Peyer's patch (tissue), 4 donors: ENCODE measurements at regions not wholly inside any gene's neighbourhood (a gene's known extent, or its start where the extent isn't known, plus 50 kb on each side); places are given as distances from the start of the nearest gene placed in this dataset.

Experiments
- DNase-seq, 3 donors: peaks; one replicate each; pipeline ENCODE4 v3.0.0-alpha.2; 2017 to 2019
- H3K27ac ChIP-seq, 4 donors: fragments of 200-600 bp; sonication (generic); one replicate each; pipeline ENCODE4 v1.5.1; 2016 to 2019
- H3K27me3 ChIP-seq, 2 donors: fragments of 200-600 bp; sonication (generic); one replicate each; pipeline ENCODE4 v1.5.1; 2019
- H3K36me3 ChIP-seq, 3 donors: fragments of 200-600 bp; sonication (generic); one replicate each; pipeline ENCODE4 v1.5.1; 2016 to 2019
- H3K4me1 ChIP-seq, 4 donors: fragments of 200-600 bp; sonication (generic); one replicate each; pipeline ENCODE4 v1.5.1; 2016 to 2019
- H3K4me3 ChIP-seq, 4 donors: fragments of 200-600 bp; sonication (generic); 1 replicate in 3 of 4; 2 replicates in 1 of 4; pipeline ENCODE4 v1.5.1; 2016 to 2019; ENCODE audit warnings: mild to moderate bottlenecking in 1 of 4
- H3K9me3 ChIP-seq, 4 donors: fragments of 200-600 bp; sonication (generic); one replicate each; pipeline ENCODE4 v1.5.1; 2016 to 2019; ENCODE audit warnings: mild to moderate bottlenecking in 1 of 4
- CTCF ChIP-seq, 6 experiments: fragments of 450-650 bp in 4 of 6; fragments of 200-600 bp in 2 of 6; sonication (generic) in 1 of 6; IDR thresholded peaks; one replicate each; pipeline ENCODE4 v1.5.1; 2017 to 2019; ENCODE audit warnings: antibody characterized with exemption in 6 of 6, mild to moderate bottlenecking in 3 of 6, moderate library complexity in 1 of 6
- POLR2A ChIP-seq, 2 donors: fragments of 450-650 bp; IDR thresholded peaks; one replicate each; pipeline ENCODE4 v1.5.1; 2017; ENCODE audit warnings: antibody characterized with exemption in 2 of 2, mild to moderate bottlenecking in 2 of 2, moderate library complexity in 2 of 2

GRCh38 chr2:16019060-16019480 is 78.7 kb downstream of the MYCN start:
- H3K4me3 ChIP-seq, result no peak overlapping the region
- H3K4me1 ChIP-seq, result no peaks in the 10 kb centered on the region
- no peak for TF ChIP-seq CTCF (IDR thresholded peaks at IDR 0.05)
- no peak for TF ChIP-seq POLR2A (IDR thresholded peaks at IDR 0.05)
- no peaks in the 10 kb centered on the region for H3K27me3 ChIP-seq
- no peaks in the 10 kb centered on the region for H3K36me3 ChIP-seq
- no peak for DNase-seq
- H3K27ac ChIP-seq, result no peak overlapping the region
- H3K9me3 ChIP-seq, result no peaks in the 10 kb centered on the region

GRCh38 chr2:16018277-16019059 is 78.1 kb downstream of the MYCN start:
- H3K27me3 ChIP-seq, result no peaks in the 10 kb centered on the region
- no peaks in the 10 kb centered on the region for H3K4me1 ChIP-seq
- H3K9me3 ChIP-seq, result no peaks in the 10 kb centered on the region
- H3K27ac ChIP-seq, result no peak overlapping the region
- no peak for DNase-seq
- H3K36me3 ChIP-seq, result no peaks in the 10 kb centered on the region
- no peak overlapping the region for H3K4me3 ChIP-seq
- no peak for TF ChIP-seq POLR2A (IDR thresholded peaks at IDR 0.05)
- no peak for TF ChIP-seq CTCF (IDR thresholded peaks at IDR 0.05)

- Histone ChIP-seq H3K9me3 (no peaks in the 10 kb centered on the region), H3K27ac (no peak overlapping the region), H3K4me3 (no peak overlapping the region), H3K4me1 (peaks cover 0 to 5% (median 0%) of the 10 kb centered on the region in 4 donors), H3K27me3 (no peaks in the 10 kb centered on the region), H3K36me3 (no peaks in the 10 kb centered on the region)
- DNase-seq, result no peak
- no peak for TF ChIP-seq POLR2A (IDR thresholded peaks at IDR 0.05)
Measured at GRCh38 chr2:16016282-16016681, 75.9 kb downstream of the MYCN start.

GRCh38 chr2:16015903-16016265 is 75.5 kb downstream of the MYCN start:
- Histone ChIP-seq H3K27me3 (no peaks in the 10 kb centered on the region), H3K4me3 (no peak overlapping the region), H3K27ac (no peak overlapping the region), H3K36me3 (no peaks in the 10 kb centered on the region), H3K9me3 (no peaks in the 10 kb centered on the region), H3K4me1 (peaks cover 0 to 5% (median 0%) of the 10 kb centered on the region in 4 donors)
- TF ChIP-seq POLR2A (IDR thresholded peaks at IDR 0.05) (no peak), CTCF (IDR thresholded peaks at IDR 0.05) (no peak)
- DNase-seq, result no peak

- no peaks in the 10 kb centered on the region for H3K36me3 ChIP-seq
- no peak overlapping the region for H3K4me3 ChIP-seq
- H3K4me1 ChIP-seq, result peaks cover 0 to 5% (median 0%) of the 10 kb centered on the region in 4 donors
- no peak overlapping the region for H3K27ac ChIP-seq
- no peaks in the 10 kb centered on the region for H3K27me3 ChIP-seq
- H3K9me3 ChIP-seq, result no peaks in the 10 kb centered on the region
- no peak for DNase-seq
- TF ChIP-seq POLR2A (IDR thresholded peaks at IDR 0.05), result no peak
- TF ChIP-seq CTCF (IDR thresholded peaks at IDR 0.05), result no peak
Measured at GRCh38 chr2:16015210-16015902, 75.0 kb downstream of the MYCN start.

GRCh38 chr2:16014802-16015201 is 74.5 kb downstream of the MYCN start:
- Histone ChIP-seq H3K27me3 (no peaks in the 10 kb centered on the region), H3K36me3 (no peaks in the 10 kb centered on the region), H3K4me1 (peaks cover 0 to 5% (median 0%) of the 10 kb centered on the region in 4 donors), H3K4me3 (no peak overlapping the region), H3K27ac (no peak overlapping the region), H3K9me3 (no peaks in the 10 kb centered on the region)
- TF ChIP-seq POLR2A (IDR thresholded peaks at IDR 0.05) (no peak), CTCF (IDR thresholded peaks at IDR 0.05) (no peak)
- no peak for DNase-seq
